ENCODE measurements at regions not wholly inside any gene's neighbourhood (a gene's known extent, or its start where the extent isn't known, plus 50 kb on each side); places are given as distances from the start of the nearest gene placed in this dataset.

DNA sequence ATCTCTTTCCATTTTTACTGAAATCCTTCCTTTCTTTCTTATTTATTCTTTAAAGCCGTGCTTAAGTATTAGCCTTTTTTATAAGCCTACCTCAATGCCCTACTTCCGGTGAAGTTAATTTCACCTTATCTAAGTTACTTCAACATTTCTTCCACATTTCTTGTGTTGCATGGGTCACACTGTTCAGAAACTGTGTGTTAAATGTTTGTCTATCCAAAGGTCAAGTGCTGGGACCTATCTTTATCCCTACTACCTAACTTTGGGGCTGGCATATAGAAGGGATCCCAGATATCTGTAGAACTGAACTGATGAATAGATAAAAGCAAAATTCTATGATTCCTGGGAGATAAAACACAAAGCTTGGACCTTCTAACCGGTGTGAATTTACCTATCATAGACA is 332.3 kb upstream of the SATB1 start (continued):
- TF ChIP-seq POU5F1 (IDR thresholded peaks at IDR 0.05; ENCODE audit: low read depth, low read length), result no peak

Measured in H1 (cell line).